Dermis blood vessel endothelial cell (primary cell): ENCODE measurements at regions not wholly inside any gene's neighbourhood (a gene's known extent, or its start where the extent isn't known, plus 50 kb on each side); places are given as distances from the start of the nearest gene placed in this dataset.

ENCODE experiments used
- DNase-seq: peaks from one replicate; pipeline ENCODE4 v3.0.0; 2010

DNA sequence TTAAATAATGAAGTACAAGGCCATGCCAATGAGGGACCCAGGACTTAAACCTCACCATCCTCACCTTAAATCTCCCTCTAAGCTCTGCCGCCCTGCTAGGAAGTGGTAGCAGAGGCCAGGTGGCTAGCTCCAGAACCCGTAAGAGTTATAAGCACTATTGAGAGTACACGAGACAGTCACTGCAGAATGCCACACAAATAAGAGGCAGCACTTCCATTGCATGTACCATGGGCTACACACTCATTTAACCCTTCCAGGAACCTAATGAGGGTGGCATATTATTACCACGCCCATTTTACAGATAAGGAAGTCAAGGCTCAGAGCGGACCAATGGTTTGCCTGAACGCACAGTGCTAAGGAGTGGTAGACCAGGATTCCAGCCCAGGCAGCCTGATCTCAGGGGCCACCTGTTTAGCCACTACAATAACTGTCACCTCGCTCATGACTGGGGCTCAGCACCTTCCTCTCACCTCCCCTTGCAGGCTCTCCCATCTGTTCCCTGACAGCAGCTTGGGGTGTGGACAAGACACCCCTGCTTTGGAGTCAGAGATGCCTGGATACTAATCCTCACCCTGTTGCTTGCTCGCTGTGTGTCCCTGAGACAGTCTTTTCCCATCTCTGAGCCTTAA lies 54.8 kb upstream of the ID3 start:
- DNase-seq = no peak

DNA sequence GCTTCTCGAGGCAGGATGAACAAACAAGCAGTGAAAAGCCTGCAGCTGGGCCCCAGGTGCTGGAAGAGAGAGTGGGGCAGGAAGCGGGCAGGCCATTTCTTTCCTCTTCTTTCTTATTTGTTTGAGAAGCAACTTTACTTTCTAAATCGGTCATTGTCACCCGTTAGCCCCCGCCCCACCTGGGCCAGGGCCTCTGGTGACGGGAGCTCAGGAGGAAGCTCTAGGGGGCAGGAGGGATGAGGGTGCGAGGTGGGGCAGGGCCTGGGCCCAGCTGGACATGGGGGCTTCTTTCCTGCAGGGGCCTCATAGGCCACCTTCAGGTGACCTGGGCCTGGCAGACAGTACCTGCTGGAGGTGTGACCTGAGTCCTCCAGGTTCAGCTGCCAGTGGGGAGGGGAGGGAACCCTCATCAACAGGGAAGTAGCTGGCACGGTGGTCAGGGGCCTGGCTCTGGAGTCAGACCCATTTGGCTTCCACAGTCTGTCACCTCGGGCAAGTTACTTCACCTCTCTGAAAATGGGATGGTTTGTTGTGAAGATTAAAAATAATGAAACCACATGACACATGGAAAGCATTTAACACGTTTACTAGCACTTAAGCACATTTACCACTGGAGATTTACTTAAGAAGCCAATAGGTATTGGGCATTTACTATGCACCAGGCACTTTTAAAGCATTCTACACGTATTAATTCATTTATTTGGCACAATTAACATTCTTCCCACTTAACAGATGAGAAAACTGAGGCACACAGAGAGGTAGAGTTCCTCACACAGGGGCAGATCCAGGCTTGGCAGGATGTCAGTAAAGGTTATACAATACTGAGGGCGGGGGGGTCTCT lies 54.1 kb upstream of the ID3 start:
- no peak for DNase-seq

DNA sequence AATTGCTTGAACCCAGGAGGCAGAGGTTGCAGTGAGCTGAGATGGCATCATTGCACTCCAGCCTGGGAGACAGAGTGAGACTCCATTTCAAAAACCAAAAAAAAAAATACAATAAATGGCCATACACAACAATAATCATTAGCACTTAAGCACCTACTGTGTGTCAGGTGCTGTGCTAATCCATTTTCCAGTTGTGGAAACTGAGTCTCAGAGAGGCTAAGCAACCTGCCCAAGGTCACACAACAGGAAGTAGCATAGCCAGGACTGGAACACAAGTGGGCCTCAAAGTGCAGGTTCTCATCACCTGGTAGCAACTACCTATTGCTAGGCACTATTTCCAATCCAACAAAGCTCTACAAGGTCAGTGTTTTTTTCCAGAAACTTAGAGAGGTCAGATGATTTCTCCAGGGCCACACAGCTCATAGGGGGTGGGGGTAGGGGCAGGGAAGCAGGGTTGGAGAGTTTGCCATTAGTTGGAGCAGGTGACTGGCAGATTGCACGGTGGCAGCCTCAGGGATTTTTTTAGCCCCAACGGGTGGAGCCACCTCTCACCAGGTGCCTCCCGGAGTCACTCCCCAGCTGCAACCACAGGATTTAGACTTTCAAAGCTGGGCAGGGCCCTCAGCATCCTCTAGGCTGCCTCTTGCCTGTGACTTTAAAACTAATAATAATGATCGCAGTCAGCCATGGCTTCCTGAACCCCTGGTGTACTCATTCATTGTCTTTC lies 52.5 kb upstream of the ID3 start:
- DNase-seq = no peak

DNA sequence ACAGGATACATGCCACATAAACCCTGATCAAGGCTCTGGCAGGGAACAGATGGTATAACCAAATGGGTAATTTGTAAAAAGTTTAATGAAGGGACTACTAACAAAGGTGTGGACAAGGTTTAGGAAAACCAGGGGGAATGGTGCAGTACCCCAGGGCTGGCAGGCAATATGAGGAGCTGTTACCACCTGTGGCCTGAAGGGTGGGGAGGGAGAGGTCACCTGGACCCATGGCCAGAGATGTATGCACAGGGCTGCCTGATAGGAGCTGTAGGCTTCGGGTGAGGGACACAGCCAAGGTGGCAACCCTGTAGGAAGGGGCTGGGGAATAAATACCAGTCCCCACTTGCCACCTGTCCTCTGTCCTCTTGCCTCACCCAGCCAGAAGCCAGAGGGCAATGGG lies 51.4 kb upstream of the ID3 start:
- no peak for DNase-seq

DNA sequence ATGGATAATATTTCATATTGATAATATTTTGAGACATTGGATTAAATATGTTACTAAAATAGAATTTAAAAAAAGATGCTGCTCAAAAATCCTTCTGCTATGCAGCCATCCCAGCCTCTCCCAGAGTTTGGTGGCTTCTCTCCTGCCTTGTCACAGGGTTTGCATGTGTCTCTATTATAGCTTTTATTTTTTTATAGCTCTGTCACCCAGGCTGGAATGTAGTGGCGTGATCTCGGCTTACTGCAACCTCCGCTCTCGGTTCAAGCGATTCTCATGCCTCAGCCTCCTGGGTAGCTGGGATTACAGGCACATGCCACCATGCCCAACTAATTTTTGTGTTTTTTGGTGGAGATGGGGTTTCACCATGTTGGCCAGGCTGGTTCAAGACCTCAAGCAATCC lies 50.7 kb upstream of the ID3 start:
- no peak for DNase-seq
